ENCODE measurements at regions not wholly inside any gene's neighbourhood (a gene's known extent, or its start where the extent isn't known, plus 50 kb on each side); places are given as distances from the start of the nearest gene placed in this dataset.

DNA sequence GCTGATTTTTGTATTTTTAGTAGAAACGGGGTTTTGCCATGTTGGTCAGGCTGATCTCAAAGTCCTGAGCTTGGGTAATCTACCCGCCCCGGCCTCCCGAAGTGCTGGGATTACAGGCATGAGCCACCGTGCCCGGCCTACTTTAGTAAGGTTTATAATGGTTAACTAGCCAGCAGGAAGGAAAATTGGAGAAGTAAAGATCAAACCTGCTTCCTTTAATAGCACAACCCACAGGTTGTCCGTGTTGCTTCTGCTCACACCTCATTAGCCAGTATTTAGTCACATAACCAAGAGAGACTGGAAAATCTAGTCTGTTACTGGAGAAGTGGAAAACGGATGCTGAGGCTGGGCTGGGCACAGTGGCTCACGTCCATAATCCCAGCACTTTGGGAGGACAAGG lies 51.9 kb upstream of the TBL1XR1 start:
- intact Hi-C loops (cut with micrococcal nuclease): loop anchor here (5.0 kb wide), 2 partner anchors 73 to 88 kb away; no protein-coding TSS in a partner anchor
- 88% methylated on average over 2 of the region's 9 CpGs for WGBS (ENCODE audit: insufficient coverage)
- DNase-seq: no peak
- H3K27me3 Mint-ChIP-seq: no peaks in the 10 kb centered on the region
- TF ChIP-seq, protein P1, sequence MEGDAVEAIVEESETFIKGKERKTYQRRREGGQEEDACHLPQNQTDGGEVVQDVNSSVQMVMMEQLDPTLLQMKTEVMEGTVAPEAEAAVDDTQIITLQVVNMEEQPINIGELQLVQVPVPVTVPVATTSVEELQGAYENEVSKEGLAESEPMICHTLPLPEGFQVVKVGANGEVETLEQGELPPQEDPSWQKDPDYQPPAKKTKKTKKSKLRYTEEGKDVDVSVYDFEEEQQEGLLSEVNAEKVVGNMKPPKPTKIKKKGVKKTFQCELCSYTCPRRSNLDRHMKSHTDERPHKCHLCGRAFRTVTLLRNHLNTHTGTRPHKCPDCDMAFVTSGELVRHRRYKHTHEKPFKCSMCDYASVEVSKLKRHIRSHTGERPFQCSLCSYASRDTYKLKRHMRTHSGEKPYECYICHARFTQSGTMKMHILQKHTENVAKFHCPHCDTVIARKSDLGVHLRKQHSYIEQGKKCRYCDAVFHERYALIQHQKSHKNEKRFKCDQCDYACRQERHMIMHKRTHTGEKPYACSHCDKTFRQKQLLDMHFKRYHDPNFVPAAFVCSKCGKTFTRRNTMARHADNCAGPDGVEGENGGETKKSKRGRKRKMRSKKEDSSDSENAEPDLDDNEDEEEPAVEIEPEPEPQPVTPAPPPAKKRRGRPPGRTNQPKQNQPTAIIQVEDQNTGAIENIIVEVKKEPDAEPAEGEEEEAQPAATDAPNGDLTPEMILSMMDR (IDR thresholded peaks at IDR 0.05): no peak
- no peak for TF ChIP-seq EZH2 (IDR thresholded peaks at IDR 0.05; ENCODE audit: borderline replicate concordance, insufficient read depth, low read depth, low read length, poor library complexity, severe bottlenecking)
- H3K27ac Mint-ChIP-seq: peak overlapping the region; percentile 20
- H3K27me3 ChIP-seq (replicated peaks in 1 of 4; ENCODE audit: control extremely low read depth in 1 of 4, control insufficient read depth in 3 of 4, insufficient read depth in 4 of 4, low read length in 3 of 4): no peaks in the 10 kb centered on the region
- H3K79me2 ChIP-seq (ENCODE audit: control insufficient read depth, insufficient read depth, low read length): no peaks in the 10 kb centered on the region
- ATAC-seq (ENCODE audit: low read depth): no peak
- peaks cover 15 to 23% of the 10 kb centered on the region in 2 donors for H3K4me1 ChIP-seq (ENCODE audit: control insufficient read depth in 2 of 2, insufficient read depth in 2 of 2, low read length in 2 of 2)
- H3K9me3 ChIP-seq (ENCODE audit: control extremely low read depth in 1 of 3, control insufficient read depth in 2 of 3, insufficient read depth in 1 of 3, low read length in 2 of 3): peaks cover 5 to 14% (median 7%) of the 10 kb centered on the region in 3 donors
- no peaks in the 10 kb centered on the region for H4K20me1 ChIP-seq (ENCODE audit: control insufficient read depth, insufficient read depth, low read length, poor library complexity, severe bottlenecking)
- H3K27ac ChIP-seq (ENCODE audit: low read length in 2 of 2): no peak overlapping the region
- peaks cover 36% of the 10 kb centered on the region for H3K4me1 Mint-ChIP-seq
- POLR2A ChIA-PET: no interaction called here
- H2AFZ ChIP-seq (ENCODE audit: insufficient read depth, low read depth, low read length, poor library complexity, severe bottlenecking): no peak overlapping the region
- no peak overlapping the region for H3K4me3 ChIP-seq (ENCODE audit: control extremely low read depth in 1 of 5, extremely low read depth in 1 of 5, insufficient read depth in 1 of 5, low read depth in 2 of 5, low read length in 4 of 5)
- no peak overlapping the region for H3K9ac ChIP-seq (ENCODE audit: low read length)
- CTCF ChIA-PET: no interaction called here
- no peaks in the 10 kb centered on the region for H3K36me3 ChIP-seq (replicated peaks in 1 of 2; ENCODE audit: control extremely low read depth in 1 of 2, control insufficient read depth in 1 of 2, extremely low read depth in 1 of 2, insufficient read depth in 2 of 2, low read length in 1 of 2)
- H3K9me3 Mint-ChIP-seq (ENCODE audit: insufficient read depth): no peaks in the 10 kb centered on the region
- peak overlapping the region; percentile 7 for H3K4me3 Mint-ChIP-seq
- peak overlapping the region; percentile 24 for H3K4me2 ChIP-seq (replicated peaks; ENCODE audit: low read depth, low read length, poor library complexity, severe bottlenecking)

DNA sequence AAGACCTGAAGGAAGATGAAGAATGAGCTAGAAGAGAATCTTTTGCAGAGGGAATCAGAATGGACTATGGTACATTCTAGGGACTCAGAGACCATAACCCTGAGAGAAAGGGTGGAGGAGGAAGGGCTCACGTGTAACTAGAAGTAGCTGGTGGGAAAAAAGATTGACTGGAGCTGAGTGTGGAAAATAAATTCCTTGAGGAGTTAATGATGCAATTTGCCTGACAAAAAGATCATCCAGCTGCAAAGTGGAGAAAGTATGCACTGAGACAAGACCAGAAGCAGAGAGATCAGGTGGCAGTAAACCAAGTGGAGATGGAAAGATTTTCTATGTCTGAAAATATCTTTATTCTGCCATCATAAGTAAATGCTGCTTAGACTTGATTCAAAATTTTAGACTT lies 52.9 kb upstream of the TBL1XR1 start:
- Mint-ChIP-seq H3K4me3 (no peak overlapping the region), H3K9me3 (ENCODE audit: insufficient read depth) (no peaks in the 10 kb centered on the region), H3K4me1 (peaks cover 36% of the 10 kb centered on the region), H3K27ac (no peak overlapping the region), H3K27me3 (no peaks in the 10 kb centered on the region)
- no peak overlapping the region for H3K4me3 ChIP-seq (ENCODE audit: control extremely low read depth in 1 of 5, extremely low read depth in 1 of 5, insufficient read depth in 1 of 5, low read depth in 2 of 5, low read length in 4 of 5)
- no peak overlapping the region for H2AFZ ChIP-seq (ENCODE audit: insufficient read depth, low read depth, low read length, poor library complexity, severe bottlenecking)
- H3K4me1 ChIP-seq (ENCODE audit: control insufficient read depth in 2 of 2, insufficient read depth in 2 of 2, low read length in 2 of 2): peaks cover 15 to 23% of the 10 kb centered on the region in 2 donors
- DNase-seq (no peak), ATAC-seq (ENCODE audit: low read depth) (no peak)
- 100% methylated on average over 1 of the region's 1 CpG for WGBS (ENCODE audit: insufficient coverage)
- H3K36me3 ChIP-seq (replicated peaks in 1 of 2; ENCODE audit: control extremely low read depth in 1 of 2, control insufficient read depth in 1 of 2, extremely low read depth in 1 of 2, insufficient read depth in 2 of 2, low read length in 1 of 2): no peaks in the 10 kb centered on the region
- no peaks in the 10 kb centered on the region for H3K79me2 ChIP-seq (ENCODE audit: control insufficient read depth, insufficient read depth, low read length)
- intact Hi-C loops (cut with micrococcal nuclease): no loop called here
- TF ChIP-seq, protein P1 (IDR thresholded peaks at IDR 0.05): no peak
- TF ChIP-seq EZH2 (IDR thresholded peaks at IDR 0.05; ENCODE audit: borderline replicate concordance, insufficient read depth, low read depth, low read length, poor library complexity, severe bottlenecking): no peak
- no peaks in the 10 kb centered on the region for H3K27me3 ChIP-seq (replicated peaks in 1 of 4; ENCODE audit: control extremely low read depth in 1 of 4, control insufficient read depth in 3 of 4, insufficient read depth in 4 of 4, low read length in 3 of 4)
- no peak overlapping the region for H3K27ac ChIP-seq (ENCODE audit: low read length in 2 of 2)
- no peaks in the 10 kb centered on the region for H4K20me1 ChIP-seq (ENCODE audit: control insufficient read depth, insufficient read depth, low read length, poor library complexity, severe bottlenecking)
- H3K4me2 ChIP-seq (replicated peaks; ENCODE audit: low read depth, low read length, poor library complexity, severe bottlenecking): no peak overlapping the region
- H3K9ac ChIP-seq (ENCODE audit: low read length): no peak overlapping the region
- ChIA-PET POLR2A (interaction anchor here (0.5 to 0.7 kb wide), 2 partner anchors 58 to 108 kb away, joined by 3 to 5 read pairs; no protein-coding TSS in a partner anchor), CTCF (interaction anchor here (0.8 kb wide), 1 partner anchor 27 kb away, joined by 3 read pairs; no protein-coding TSS in a partner anchor)
- peaks cover 5 to 14% (median 7%) of the 10 kb centered on the region in 3 donors for H3K9me3 ChIP-seq (ENCODE audit: control extremely low read depth in 1 of 3, control insufficient read depth in 2 of 3, insufficient read depth in 1 of 3, low read length in 2 of 3)
